DOHH2 (cell line): ENCODE measurements at regions not wholly inside any gene's neighbourhood (a gene's known extent, or its start where the extent isn't known, plus 50 kb on each side); places are given as distances from the start of the nearest gene placed in this dataset.

Experiments used
- H3F3A ChIP-seq: fragments of 200-600 bp; sonication (generic), shearing (Covaris generic); 2 replicates; pipeline ENCODE4 v1.6.0; 2016; ENCODE audit warnings: antibody characterized with exemption, mild to moderate bottlenecking; ENCODE audit not compliant: control insufficient read depth, insufficient read depth
- H3K27ac ChIP-seq: fragments of 200-600 bp; sonication (generic); 2 replicates; pipeline ENCODE4 v1.5.1; 2014; ENCODE audit warnings: low read depth, mild to moderate bottlenecking, low read length, moderate library complexity
- H3K27me3 ChIP-seq: fragments of 200-600 bp; sonication (generic); 2 replicates; pipeline ENCODE4 v1.6.1; 2014; ENCODE audit warnings: mild to moderate bottlenecking, low read length, mixed read lengths; ENCODE audit not compliant: control insufficient read depth
- H3K36me3 ChIP-seq: fragments of 200-600 bp; sonication (generic); 2 replicates; pipeline ENCODE4 v1.6.1; 2014; ENCODE audit warnings: mild to moderate bottlenecking, low read length, moderate library complexity, mixed read lengths; ENCODE audit not compliant: control insufficient read depth
- H3K4me1 ChIP-seq: fragments of 200-600 bp; sonication (generic); 2 replicates; pipeline ENCODE4 v1.6.1; 2014; ENCODE audit warnings: mild to moderate bottlenecking, low read length, mixed read lengths; ENCODE audit not compliant: control insufficient read depth
- H3K4me2 ChIP-seq: fragments of 200-600 bp; sonication (generic); 2 replicates; pipeline ENCODE4 v1.6.0; 2014; ENCODE audit warnings: mild to moderate bottlenecking, low read length, moderate library complexity
- H3K4me3 ChIP-seq: fragments of 200-600 bp; sonication (generic); 2 replicates; pipeline ENCODE4 v1.5.1; 2014; ENCODE audit warnings: mild to moderate bottlenecking, low read length, mixed read lengths
- H3K79me2 ChIP-seq: fragments of 200-600 bp; sonication (generic); 2 replicates; pipeline ENCODE4 v1.6.1; 2014; ENCODE audit warnings: mild to moderate bottlenecking, low read length, mixed read lengths; ENCODE audit not compliant: control insufficient read depth
- H3K9me2 ChIP-seq: fragments of 200-600 bp; sonication (generic); replicated peaks from 2 replicates; pipeline ENCODE4 v1.6.1; 2014; ENCODE audit warnings: mild to moderate bottlenecking, low read length, mixed read lengths; ENCODE audit not compliant: control insufficient read depth
- H3K9me3 ChIP-seq: fragments of 200-600 bp; sonication (generic); 2 replicates; pipeline ENCODE4 v1.6.1; 2014; ENCODE audit warnings: antibody characterized with exemption, low read length, mixed read lengths; ENCODE audit not compliant: control insufficient read depth, insufficient read depth
- H4K20me1 ChIP-seq: fragments of 200-600 bp; sonication (generic); 2 replicates; pipeline ENCODE4 v1.6.0; 2014; ENCODE audit warnings: low read depth, mild to moderate bottlenecking, antibody characterized with exemption, low read length, moderate library complexity; ENCODE audit not compliant: control insufficient read depth, insufficient read depth
- CTCF ChIP-seq: fragments of 200-600 bp; sonication (generic); IDR thresholded peaks from one replicate; pipeline ENCODE4 v1.5.1; 2014; ENCODE audit warnings: antibody characterized with exemption, mild to moderate bottlenecking, low read depth, low read length; ENCODE audit not compliant: poor library complexity, severe bottlenecking
- EZH2phosphoT487 ChIP-seq: fragments of 200-600 bp; sonication (generic); IDR thresholded peaks from 2 replicates; pipeline ENCODE4 v1.6.1; 2017; ENCODE audit warnings: borderline replicate concordance, mild to moderate bottlenecking, antibody characterized with exemption, low read length, moderate library complexity, mixed read lengths

DNA sequence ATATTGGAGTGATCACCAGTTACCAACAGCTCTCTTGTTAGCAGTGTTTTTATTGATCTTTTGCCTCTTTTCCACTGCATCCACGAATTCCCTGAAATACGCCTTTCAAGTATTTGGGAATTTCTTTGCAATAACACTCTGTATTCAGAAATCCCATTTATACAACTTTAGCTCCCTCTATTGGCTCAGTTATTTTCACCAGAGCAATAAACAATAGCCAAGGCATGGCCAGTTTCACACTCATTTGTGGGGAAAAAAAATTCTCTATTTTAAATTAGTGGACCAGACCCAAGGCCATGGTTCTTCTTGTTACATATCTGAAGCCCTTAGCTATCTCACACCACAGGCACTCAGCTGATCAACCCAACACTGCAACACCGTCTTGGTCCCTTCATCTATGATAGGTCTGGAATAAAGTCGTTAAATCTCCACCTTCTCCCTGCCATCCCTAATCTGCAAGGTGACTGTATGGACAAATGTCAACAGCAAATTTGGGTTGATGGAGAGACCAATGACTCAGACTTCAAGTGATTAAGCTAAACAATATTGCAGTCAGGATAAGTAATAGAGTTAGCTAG, 92.4 kb upstream of the TMEM260 start:
- Histone ChIP-seq H3K27me3 (peaks cover 4% of the 10 kb centered on the region; the same call in 1 of the 2 replicates), H3K36me3 (no peaks in the 10 kb centered on the region), H3K27ac (no peak overlapping the region), H3K4me3 (no peak overlapping the region), H3K9me3 (no peaks in the 10 kb centered on the region), H3K4me2 (no peak overlapping the region), H3K79me2 (no peaks in the 10 kb centered on the region), H3K4me1 (peaks cover 3% of the 10 kb centered on the region; the same call in 1 of the 2 replicates), H3F3A (no peaks in the 10 kb centered on the region), H3K9me2 (no peaks in the 10 kb centered on the region), H4K20me1 (no peaks in the 10 kb centered on the region)
- TF ChIP-seq CTCF (peak; percentile 40), EZH2phosphoT487 (no peak)

DNA sequence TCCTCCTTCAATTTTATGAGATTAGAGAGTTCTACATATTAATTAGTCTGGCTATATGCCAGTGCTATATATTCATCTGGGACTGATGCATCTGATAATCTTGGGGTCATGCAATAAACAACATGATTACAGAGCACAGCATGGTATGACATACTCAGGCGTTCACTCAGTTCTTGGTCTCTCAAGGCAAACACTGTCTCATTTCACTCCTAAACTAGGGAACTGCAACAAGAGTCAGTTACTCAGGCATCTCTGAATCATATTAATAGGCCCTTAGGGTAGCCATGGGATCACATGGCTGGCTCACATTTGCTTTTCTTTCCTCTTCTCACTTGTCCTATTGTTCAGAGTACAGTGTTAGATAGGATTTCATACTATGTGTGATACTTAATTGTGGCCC, 91.8 kb upstream of the TMEM260 start:
- H3K36me3 ChIP-seq: no peaks in the 10 kb centered on the region
- no peak overlapping the region for H3K4me3 ChIP-seq
- no peaks in the 10 kb centered on the region for H3K79me2 ChIP-seq
- no peaks in the 10 kb centered on the region for H3F3A ChIP-seq
- H3K9me2 ChIP-seq: no peaks in the 10 kb centered on the region
- H3K9me3 ChIP-seq: no peaks in the 10 kb centered on the region
- H3K4me2 ChIP-seq: no peak overlapping the region
- TF ChIP-seq EZH2phosphoT487 (no peak), CTCF (no peak)
- H3K27me3 ChIP-seq: peaks cover 4% of the 10 kb centered on the region; the same call in 1 of the 2 replicates
- H3K4me1 ChIP-seq: peaks cover 3% of the 10 kb centered on the region; the same call in 1 of the 2 replicates
- no peaks in the 10 kb centered on the region for H4K20me1 ChIP-seq
- no peak overlapping the region for H3K27ac ChIP-seq

GRCh38 chr14:56488306-56488705, 91.3 kb upstream of the TMEM260 start:
- Histone ChIP-seq H3K79me2 (no peaks in the 10 kb centered on the region), H4K20me1 (no peaks in the 10 kb centered on the region), H3K36me3 (no peaks in the 10 kb centered on the region), H3K9me3 (no peaks in the 10 kb centered on the region), H3K27ac (no peak overlapping the region), H3K27me3 (peaks cover 4% of the 10 kb centered on the region; the same call in 1 of the 2 replicates), H3K4me2 (no peak overlapping the region), H3K9me2 (no peaks in the 10 kb centered on the region), H3K4me1 (peaks cover 3% of the 10 kb centered on the region; the same call in 1 of the 2 replicates), H3K4me3 (no peak overlapping the region), H3F3A (no peaks in the 10 kb centered on the region)
- TF ChIP-seq CTCF (no peak), EZH2phosphoT487 (no peak)
